OCI-M2 (cell line): ENCODE measurements at regions not wholly inside any gene's neighbourhood (a gene's known extent, or its start where the extent isn't known, plus 50 kb on each side); places are given as distances from the start of the nearest gene placed in this dataset.

Experiments used
- DNase-seq: peaks from one replicate; lab custom pipeline; 2025; ENCODE audit not compliant: unreplicated experiment; lab: John Stamatoyannopoulos, UW

DNA sequence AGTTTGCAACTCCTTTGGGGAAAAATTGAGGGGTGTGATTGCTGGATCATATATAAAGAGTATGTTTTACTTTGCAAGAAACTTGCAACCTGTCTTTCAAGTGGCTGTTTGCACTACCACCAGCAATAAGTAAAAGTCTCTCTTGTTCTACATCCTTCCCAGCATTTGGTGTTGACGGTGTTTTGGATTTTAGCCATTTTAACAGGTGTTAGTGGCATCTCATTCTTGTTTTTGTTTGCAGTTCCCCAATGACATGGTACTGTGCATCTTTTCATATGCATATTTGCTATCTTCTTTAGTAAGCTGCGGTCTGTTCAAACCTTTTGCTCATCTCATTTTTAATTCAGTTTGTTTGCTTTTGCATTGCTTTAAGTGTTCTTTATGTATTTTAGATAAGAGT is 535.5 kb downstream of the LRRIQ3 start:
- no peak for DNase-seq

DNA sequence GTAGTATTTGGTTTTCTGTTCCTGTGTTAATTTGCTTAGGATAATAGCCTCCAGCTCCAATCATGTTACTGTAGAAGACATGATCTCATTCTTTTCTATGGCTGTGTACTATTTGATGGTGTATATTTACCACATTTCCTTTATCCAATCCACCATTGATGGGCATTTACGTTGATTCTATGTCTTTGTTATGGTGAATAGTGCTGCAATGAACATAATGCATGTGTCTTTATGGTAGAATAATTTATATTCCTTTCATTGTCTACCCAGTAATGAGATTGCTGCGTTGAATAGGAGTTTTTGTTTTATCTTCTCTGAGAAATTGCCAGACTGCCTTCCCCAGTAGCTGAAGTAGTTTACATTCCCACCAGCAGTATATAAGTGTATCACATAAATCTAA is 538.8 kb downstream of the LRRIQ3 start:
- DNase-seq = no peak

DNA sequence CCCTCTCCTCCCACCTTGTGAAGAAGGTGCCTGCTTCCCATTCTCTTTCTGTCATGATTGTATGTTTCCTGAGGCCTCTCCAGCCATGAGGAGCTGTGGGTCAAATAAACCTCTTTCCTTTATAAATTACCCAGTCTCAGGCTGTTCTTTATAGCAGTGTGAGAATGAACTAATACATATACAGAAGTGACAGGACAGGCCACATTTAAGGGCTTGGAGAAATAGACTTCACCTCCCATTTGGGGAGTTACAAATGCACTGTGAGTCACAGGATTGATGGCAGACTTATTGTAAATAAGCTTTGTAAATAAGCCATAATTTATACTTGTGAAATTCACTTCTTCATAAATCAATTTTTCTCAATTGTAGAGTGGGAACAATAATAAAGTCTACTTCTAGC is 543.3 kb downstream of the LRRIQ3 start:
- DNase-seq = no peak

DNA sequence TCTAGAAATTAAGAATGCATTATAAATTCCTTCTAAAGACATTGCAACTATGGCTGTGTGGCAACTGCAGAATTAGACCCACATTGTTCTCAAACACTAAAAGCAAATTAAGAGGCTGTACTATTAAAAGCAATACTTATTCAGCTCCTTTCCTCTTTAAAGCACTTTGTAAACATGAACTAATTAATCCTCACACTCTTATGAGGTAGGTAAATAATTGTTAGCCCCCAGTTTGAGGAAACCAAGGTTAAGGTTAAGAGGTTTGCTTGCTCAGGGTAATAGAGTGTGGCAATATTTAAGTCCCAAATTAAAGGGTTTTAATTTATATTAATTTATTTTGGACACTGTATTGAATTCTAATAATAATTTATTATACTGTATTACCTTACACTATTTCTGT is 553.8 kb downstream of the LRRIQ3 start:
- no peak for DNase-seq

DNA sequence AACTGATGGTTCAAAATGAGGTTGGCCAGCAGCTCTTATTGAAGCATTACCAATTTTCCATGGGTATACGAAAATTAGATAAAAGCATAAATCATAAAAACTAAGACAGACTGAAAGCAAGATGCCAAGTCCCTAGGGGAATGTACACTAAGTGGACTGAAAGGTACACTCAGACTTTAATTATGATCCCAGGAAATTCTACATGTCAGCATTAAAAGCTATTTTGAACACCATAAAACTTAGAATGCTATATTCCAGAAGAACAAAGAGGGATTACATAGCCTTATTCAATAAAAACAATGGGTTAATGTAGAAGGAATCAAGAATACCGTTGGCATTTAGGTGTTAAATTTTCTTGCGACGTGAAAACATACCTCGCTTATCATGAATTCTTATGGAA is 558.5 kb downstream of the LRRIQ3 start:
- no peak for DNase-seq

DNA sequence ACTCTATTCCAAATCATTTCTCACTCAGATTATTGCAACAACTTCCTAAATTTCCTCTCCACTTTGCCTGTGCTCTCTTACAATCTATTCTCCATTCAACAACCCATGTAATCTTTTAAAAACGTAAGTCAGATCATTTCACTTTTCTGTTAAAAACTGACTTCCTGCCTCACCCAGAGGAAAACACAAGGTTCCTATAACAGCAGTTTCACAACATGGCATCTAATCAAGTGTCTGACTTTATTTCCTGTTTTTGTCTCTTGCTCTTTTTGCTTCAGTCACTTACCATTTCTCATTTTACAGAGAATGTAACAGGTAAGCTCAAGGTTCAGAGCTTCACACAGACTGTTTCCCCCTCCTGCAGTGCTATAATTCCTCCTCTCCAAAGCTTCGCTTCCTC is 560.7 kb downstream of the LRRIQ3 start:
- DNase-seq = no peak

DNA sequence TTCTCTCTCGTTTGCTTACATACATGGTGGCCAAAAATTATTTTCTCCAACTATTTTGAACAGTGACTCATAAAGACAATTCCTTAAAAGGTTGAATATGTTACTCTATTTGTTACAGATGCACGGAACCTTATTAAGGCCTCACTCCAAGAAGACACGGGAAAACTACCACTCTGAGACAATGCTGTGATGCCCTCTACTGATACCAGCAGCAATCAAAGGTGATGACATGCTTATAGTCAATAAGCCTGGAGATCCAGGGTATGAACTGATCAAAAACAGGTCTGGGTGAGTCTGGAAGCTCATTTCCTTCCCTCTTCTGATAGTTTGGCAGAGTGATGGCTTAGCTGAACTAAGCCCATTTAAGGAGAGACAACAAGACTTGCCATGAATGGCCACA is 563.0 kb downstream of the LRRIQ3 start:
- DNase-seq = no peak

DNA sequence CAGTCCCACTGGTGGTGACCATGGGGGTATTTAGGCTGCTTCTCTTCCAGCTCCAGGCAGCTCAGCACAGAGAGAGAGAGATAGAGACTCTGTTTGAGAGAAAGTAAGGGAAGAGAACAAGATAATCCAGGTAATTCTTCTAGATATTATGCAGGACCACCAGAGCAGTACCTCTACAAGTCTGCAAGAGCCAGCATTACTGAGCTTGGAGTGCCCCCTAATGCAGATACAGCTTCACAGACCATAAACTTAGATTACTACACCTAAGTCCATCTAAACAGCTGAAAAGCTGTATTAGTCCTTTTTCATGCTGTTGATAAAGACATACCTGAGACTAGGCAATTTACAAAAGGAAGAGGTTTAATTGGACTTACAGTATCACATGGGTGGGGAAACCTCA is 570.3 kb downstream of the LRRIQ3 start:
- DNase-seq = no peak

DNA sequence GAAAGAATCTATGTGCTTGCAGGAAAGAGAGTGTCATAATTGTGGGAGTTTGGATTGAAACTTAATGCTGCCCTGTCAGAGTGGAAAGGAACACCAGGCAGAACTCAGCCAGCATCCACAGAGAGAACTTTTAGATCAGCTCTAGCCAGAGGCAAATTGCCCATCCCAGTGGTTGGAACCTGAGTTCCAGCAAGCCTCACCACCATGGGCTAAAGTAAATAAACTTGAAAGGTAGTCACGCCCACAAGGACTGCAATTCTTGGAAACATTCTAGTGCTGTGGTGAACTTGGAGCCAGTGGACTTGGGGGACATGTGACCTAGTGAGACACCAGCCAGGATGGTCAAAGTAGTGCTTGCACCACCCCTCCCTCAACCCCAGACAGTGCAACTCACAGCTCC is 571.6 kb downstream of the LRRIQ3 start:
- DNase-seq = no peak

DNA sequence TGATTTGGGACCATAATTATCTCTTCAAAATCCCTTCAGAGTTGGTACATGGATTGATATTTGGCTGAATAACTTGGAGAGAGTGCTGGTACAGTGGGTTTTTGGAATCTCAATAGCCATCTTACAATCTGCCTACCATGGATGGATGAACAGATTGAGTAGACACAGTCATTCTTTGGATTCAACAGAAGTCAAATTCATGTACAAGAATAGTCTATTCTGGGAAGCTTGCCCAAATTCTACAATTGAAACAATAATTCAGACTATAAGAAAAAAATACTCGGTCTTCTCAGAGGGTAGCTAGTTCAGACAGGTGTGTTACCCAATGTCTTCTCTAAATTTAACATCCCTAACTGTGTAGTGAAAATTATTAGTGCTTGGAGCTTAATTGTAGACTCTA is 574.0 kb downstream of the LRRIQ3 start:
- DNase-seq = no peak

DNA sequence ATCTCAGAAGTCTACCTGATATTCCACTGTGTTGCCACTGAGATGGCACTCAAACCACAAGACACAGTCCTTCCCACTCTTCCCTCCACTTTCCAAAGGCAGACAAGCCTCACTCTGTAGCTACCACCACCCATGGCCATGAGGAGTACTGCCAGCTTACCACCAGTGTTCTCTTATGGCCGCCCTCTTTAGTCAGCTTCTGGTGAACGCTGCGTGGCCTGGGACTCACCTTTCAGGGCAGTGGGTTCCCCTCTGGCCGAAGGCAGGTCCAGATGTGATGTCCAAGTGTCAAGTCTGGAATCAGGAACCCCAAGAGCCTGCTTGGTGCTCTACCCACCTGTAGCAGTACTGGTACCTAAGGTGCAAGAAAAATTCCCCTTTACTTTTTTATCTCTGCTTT is 580.8 kb downstream of the LRRIQ3 start:
- no peak for DNase-seq

DNA sequence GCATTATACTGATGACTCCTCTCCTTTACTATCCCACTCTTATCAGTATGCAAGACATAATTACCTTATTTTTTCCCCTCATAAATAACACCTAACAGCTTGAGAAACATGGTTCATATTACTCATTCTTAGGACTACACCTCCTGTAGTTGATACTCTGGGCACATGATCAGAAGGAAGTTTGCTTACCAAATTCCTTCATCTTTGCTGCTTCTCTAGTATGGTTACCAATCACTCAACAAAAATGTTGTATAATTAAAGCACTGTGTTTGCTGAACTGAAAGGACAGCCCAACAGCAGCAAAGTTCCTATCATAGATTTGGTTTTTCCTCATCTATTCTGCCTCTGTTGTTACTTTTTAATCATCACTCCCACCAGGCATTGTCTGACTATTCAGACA is 586.3 kb downstream of the LRRIQ3 start:
- DNase-seq = no peak

DNA sequence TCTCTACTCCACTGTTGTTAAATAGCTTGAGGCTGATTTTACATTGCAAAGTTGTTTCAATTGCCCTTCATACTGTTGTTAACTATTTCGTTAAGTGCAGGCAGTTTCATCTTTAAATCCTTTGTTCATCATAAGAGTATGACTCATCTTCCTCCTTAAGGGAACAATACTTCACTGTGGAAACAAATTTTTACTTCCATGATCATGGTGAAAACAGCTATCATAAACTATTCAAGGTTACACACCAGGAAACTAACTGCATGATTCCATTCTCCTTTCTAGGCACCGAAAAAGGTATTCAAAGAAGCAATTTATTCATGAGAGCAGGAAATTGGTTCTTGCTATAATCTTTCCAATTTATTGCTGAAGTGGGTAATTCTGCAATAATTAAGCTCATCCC is 593.2 kb downstream of the LRRIQ3 start:
- no peak for DNase-seq

DNA sequence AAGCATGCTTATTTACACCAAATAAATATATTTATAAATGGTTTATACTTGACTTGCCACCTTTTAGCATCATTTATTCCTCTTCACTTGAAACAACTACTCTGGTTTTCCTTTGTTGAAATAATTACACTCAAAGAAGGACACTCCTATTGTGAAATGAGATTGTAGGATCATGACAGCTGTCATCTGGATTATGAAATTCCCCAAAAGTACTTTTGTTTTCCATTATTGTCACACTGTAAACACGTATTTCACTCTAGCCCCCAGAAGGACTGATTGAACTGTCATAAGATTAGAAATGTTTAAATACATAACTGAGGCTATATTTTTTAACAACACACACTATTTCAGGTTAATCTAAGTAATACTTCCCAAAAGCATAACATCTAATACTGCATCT is 593.8 kb downstream of the LRRIQ3 start:
- DNase-seq = no peak

DNA sequence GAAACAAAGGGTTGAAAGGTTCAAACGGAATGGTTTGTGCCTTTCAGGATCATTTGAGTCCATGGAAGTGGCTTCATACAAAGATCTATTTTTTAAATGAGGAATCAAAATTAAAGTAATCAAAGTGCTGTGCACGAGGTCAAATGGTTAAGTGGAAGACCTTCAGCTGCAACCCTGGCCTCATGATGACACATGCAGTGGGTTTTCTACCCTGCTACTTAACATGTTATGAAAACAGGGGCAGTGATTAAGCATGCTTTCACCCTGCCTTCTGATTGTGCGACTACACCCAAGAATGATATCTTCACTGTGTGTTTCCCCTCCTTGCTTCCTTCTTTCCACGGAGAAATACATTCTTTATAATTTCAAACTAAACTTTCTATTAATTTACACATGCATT is 604.2 kb downstream of the LRRIQ3 start:
- no peak for DNase-seq

DNA sequence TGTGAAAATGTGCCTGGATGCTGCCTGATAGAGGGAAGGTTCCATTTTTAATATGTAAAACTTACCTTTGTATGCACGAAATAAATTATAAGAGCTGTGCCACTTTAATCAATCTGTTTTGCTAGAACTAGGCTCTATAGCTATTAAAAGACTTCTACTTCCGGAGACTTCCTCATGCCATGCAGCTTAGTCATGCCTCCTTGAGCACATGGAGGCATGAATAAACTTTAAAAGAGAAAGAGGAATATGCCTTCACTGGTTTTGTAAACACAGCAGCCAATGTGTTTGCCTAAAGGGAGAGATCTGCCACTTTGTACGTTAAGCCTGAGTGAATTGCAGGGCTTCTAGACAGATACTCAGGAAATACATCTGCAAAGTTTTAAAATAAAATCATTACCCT is 604.6 kb downstream of the LRRIQ3 start:
- DNase-seq = no peak

DNA sequence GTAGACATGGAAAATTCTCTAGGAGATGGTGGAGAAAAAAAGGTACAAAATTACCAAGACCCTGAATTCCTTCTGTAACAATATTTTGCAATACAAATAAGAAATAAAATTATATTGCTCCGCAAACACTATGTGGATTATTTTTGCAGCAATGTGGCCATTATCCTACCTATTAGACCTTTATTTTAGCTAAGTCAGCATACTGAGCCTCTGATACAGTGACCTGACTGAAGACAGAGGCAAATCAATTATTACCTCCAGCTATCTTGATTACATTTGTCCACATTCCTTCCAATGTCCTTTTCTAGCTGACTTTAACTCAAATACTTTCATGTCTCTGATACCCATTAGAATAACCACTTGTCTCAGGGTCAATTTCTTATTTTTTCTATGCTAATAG is 610.9 kb downstream of the LRRIQ3 start:
- DNase-seq = no peak

DNA sequence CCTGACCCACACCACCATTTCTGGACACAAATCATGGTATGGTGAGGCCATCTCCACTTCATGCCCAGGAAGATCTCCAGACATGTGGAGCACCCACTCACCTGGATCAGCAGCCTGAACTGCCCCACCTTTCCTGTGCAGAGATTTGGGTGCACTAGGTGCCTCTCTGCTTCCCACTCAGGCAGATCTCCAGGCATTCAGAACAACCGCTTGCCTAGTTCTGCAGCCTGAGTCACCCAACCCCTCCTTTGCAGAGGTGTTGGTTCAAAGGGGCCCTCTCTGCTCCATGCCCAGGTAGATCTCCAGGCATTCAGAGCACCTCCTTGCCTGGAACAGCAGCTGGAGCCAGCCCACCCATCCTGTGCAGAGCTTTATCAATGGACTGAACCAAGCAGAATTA is 620.8 kb downstream of the LRRIQ3 start:
- DNase-seq = no peak

DNA sequence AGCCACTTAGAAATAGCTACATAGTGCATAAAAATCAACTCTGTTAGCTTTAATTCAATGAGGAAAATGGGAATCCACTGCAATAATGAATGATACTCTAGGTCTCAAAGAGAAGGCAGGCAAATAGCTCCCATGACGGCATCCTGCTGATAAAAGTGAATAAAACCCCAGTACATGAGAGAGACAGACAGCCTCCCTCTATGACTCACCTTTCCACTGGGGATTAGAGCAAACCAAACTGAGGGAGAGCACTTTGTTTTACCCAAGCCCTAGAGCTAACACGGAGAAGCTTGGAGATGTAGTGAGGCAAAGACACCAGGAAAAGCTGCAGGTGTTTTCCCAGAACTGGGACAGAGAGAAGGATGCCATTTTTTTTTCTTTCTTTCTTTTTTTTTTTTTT is 621.9 kb downstream of the LRRIQ3 start:
- no peak for DNase-seq

DNA sequence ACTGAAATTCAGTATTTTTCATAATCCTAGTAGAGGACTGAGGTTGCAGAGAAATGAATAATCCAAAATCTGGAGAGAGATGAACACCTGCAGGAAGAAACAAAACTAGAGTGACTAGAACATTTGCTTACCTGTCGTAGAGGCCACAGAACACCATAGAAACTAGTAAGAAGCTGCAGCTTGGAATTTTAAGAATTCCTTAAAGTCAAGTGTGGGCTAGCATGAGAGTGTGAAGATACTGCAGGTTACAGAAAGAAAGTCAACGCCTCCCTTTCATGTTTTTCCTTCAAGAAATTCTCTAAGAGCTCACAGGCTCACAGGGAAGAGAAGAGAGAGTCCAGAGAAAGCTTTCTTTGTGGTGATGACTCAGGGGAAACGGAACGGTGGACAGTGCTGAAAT is 633.7 kb downstream of the LRRIQ3 start:
- no peak for DNase-seq

DNA sequence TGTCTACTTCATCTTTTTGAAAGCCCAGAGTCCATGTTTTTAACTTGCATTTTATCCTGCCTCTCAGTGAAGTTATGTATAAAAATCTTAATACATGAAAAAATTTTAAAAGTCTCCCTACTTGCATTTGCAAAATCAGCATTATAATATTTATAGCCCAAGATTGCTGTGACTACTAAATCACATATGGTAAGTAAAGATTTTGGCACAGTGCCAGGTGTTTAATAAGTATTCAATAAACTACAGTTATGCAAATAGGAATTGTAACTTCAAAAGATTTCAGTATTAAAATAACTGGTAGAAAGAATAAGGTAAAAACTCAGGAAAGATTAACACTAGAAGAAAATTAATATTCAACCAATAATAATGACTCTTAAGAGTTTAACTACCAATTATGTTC is 641.7 kb downstream of the LRRIQ3 start:
- no peak for DNase-seq

DNA sequence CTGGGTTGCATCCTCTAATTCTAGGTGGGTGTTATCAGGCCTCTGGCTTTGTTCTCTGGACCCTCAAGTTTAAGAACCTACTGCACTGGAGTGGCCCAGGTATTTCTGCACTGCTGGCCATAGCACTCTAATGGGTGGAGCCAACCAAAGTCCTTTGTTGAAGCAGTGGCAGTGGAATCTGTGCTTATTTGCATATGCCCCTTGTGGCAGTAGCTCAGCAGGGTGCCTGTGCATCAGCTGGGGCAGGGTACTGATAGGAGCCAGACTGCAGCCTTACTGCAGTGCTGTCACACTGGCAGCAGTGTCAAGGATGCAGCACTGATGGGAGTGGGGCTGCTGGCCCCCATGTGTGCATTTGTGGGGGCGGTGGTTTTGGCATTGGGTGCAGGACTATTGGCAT is 660.6 kb downstream of the LRRIQ3 start:
- DNase-seq = no peak

DNA sequence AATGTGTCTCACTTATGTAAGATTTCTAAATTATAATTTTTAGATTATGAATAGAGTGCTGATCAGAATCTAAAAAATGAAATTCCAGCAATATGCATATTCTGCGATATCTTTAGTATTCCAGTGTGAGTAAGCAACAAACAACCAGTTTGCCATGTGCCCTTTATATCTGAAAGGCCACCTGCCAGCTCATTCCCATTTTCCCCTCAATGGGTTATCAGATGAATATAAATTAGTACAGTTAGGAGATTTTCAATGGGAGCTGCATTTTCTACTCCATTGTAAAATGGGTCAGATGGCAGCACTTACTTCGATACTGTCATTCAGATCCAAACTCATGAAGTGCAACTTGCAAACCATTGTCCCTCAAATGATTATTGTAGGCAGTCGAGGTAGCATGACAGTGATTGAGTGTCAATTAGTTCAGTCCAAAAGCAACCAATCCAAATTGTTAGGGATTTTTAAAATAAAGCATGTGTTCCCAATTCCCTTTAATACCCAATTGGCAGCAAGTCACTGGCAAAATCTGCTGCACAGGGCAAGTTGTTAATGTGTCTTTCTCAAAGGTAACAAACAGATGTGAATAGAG is 680.3 kb downstream of the LRRIQ3 start:
- DNase-seq = no peak

DNA sequence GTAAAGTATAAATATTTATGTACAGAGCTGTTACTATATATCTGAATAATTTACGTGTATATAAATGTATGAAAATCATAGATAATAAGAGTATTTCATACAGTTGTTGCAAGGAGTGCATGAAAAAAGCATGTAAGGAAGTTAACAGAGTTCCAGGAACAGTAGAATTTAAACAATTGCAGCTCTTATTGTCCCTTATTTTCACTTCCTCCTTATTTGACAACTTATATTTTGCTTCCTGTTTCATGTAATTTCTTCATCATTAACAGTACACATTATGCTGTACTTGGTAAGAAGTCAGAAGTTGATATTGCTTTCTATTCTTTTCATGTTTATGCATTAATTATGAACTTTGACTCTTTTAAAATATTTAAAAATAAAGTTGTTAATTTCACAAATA is 681.5 kb downstream of the LRRIQ3 start:
- no peak for DNase-seq
